Left cardiac atrium (tissue), 4 donors: ENCODE measurements at regions not wholly inside any gene's neighbourhood (a gene's known extent, or its start where the extent isn't known, plus 50 kb on each side); places are given as distances from the start of the nearest gene placed in this dataset.
"Not testable (repeated sequence)": the region's sequence is repeated elsewhere in the genome, so short reads cannot be mapped to it uniquely, and the experiment has no call there.

ENCODE experiments used
- ATAC-seq, 2 donors: fragments of 200-7000 bp; cut with Tn5 transposase; one replicate each; pipeline ENCODE4 v1.9.1; 2020; ENCODE audit warnings: mild to moderate bottlenecking in 2 of 2, moderate library complexity in 2 of 2
- DNase-seq: peaks from one replicate; pipeline ENCODE4 v3.0.0-alpha.2; 2020
- intact Hi-C, 2 donors: fragments of 100-400 bp; cut with DNase I; formaldehyde crosslinking; loops; one replicate each; pipeline versions ENCODE4 v1.14.1 to v1.15.1; 2022 to 2023
- donor health status: DM: no; HTN: yes; CAD: no.
- donor health status: DM: no; HTN: yes; CAD: no; lungs with severe emphysema.
- donor health status: DM: yes; HTN: yes; CAD: no.
- donor health status: Dilated cardiomyopathy.

GRCh38 chr2:192669505-192670091, 474.9 kb upstream of the TMEFF2 start:
- intact Hi-C loops = no loop called here
- ATAC-seq (no peak), DNase-seq (no peak)

GRCh38 chr2:192660555-192660954, 465.8 kb upstream of the TMEFF2 start:
- intact Hi-C loops, DNase-seq, ATAC-seq: not testable (repeated sequence)

GRCh38 chr2:192657362-192657761, 462.6 kb upstream of the TMEFF2 start:
- intact Hi-C loops = no loop called here
- ATAC-seq (no peak), DNase-seq (no peak)

- DNase-seq = no peak
- ATAC-seq = no peak
- intact Hi-C loops = no loop called here
These were observed 461.2 kb upstream of the TMEFF2 start for GRCh38 chr2:192655916-192656315.

GRCh38 chr2:192645811-192646598, 451.3 kb upstream of the TMEFF2 start:
- ATAC-seq (no peak), DNase-seq (no peak)
- intact Hi-C loops = no loop called here

- DNase-seq (no peak), ATAC-seq (no peak)
- intact Hi-C loops = no loop called here
These were observed 439.8 kb upstream of the TMEFF2 start for GRCh38 chr2:192634557-192634956.

- no peak for ATAC-seq
- no peak for DNase-seq
- intact Hi-C loops = no loop called here
These were observed 433.3 kb upstream of the TMEFF2 start for GRCh38 chr2:192628017-192628416.

- DNase-seq = no peak
- intact Hi-C loops = no loop called here
- ATAC-seq = no peak
These were observed 420.4 kb upstream of the TMEFF2 start for GRCh38 chr2:192615105-192615504.

- no peak for ATAC-seq
- DNase-seq = no peak
- intact Hi-C loops = no loop called here
These were observed 409.6 kb upstream of the TMEFF2 start for GRCh38 chr2:192604295-192604694.

GRCh38 chr2:192598649-192599048, 403.9 kb upstream of the TMEFF2 start:
- intact Hi-C loops = not testable (repeated sequence)

GRCh38 chr2:192593561-192593960, 398.8 kb upstream of the TMEFF2 start:
- ATAC-seq = no peak
- intact Hi-C loops = no loop called here
- DNase-seq = no peak

More at GRCh38 chr2:192598649-192599048, 403.9 kb upstream of the TMEFF2 start:
- not testable (repeated sequence) for DNase-seq, ATAC-seq

- DNase-seq = no peak
- intact Hi-C loops = no loop called here
- ATAC-seq = no peak
These were observed 396.9 kb upstream of the TMEFF2 start for GRCh38 chr2:192591617-192592016.

- no peak for DNase-seq
- intact Hi-C loops = no loop called here
- no peak for ATAC-seq
These were observed 390.7 kb upstream of the TMEFF2 start for GRCh38 chr2:192585418-192585817.

- DNase-seq (no peak), ATAC-seq (no peak)
- intact Hi-C loops = no loop called here
These were observed 390.2 kb upstream of the TMEFF2 start for GRCh38 chr2:192584976-192585375.

GRCh38 chr2:192579965-192580700, 385.4 kb upstream of the TMEFF2 start:
- no peak for ATAC-seq
- no peak for DNase-seq
- intact Hi-C loops = no loop called here

GRCh38 chr2:192578780-192579179, 384.0 kb upstream of the TMEFF2 start:
- no peak for DNase-seq
- intact Hi-C loops = no loop called here
- no peak for ATAC-seq

- ATAC-seq = no peak
- DNase-seq = no peak
- intact Hi-C loops = no loop called here
These were observed 383.0 kb upstream of the TMEFF2 start for GRCh38 chr2:192577706-192578105.

GRCh38 chr2:192574552-192574951, 379.8 kb upstream of the TMEFF2 start:
- ATAC-seq (no peak), DNase-seq (no peak)
- intact Hi-C loops = no loop called here

- intact Hi-C loops = no loop called here
- DNase-seq (no peak), ATAC-seq (no peak)
These were observed 376.9 kb upstream of the TMEFF2 start for GRCh38 chr2:192571636-192572035.

- intact Hi-C loops = no loop called here
- DNase-seq (no peak), ATAC-seq (no peak)
These were observed 376.1 kb upstream of the TMEFF2 start for GRCh38 chr2:192570788-192571187.
